Retinal pigment epithelial cell (primary cell): ENCODE measurements at regions not wholly inside any gene's neighbourhood (a gene's known extent, or its start where the extent isn't known, plus 50 kb on each side); places are given as distances from the start of the nearest gene placed in this dataset.

Experiments
- DNase-seq: peaks from one replicate; pipeline ENCODE4 v3.0.0-alpha.2; 2010; ENCODE audit warnings: low read depth
- H3K4me3 ChIP-seq: 2 replicates; pipeline ENCODE4 v1.5.1; 2011; ENCODE audit warnings: mild to moderate bottlenecking, low read length, control low read depth, moderate library complexity
- TF ChIP-seq, protein P1 (sequence below): conservative IDR thresholded peaks from 2 replicates; pipeline ENCODE4 v1.5.1; 2011; ENCODE audit warnings: low read depth, low read length, control low read depth, inconsistent platforms

DNA sequence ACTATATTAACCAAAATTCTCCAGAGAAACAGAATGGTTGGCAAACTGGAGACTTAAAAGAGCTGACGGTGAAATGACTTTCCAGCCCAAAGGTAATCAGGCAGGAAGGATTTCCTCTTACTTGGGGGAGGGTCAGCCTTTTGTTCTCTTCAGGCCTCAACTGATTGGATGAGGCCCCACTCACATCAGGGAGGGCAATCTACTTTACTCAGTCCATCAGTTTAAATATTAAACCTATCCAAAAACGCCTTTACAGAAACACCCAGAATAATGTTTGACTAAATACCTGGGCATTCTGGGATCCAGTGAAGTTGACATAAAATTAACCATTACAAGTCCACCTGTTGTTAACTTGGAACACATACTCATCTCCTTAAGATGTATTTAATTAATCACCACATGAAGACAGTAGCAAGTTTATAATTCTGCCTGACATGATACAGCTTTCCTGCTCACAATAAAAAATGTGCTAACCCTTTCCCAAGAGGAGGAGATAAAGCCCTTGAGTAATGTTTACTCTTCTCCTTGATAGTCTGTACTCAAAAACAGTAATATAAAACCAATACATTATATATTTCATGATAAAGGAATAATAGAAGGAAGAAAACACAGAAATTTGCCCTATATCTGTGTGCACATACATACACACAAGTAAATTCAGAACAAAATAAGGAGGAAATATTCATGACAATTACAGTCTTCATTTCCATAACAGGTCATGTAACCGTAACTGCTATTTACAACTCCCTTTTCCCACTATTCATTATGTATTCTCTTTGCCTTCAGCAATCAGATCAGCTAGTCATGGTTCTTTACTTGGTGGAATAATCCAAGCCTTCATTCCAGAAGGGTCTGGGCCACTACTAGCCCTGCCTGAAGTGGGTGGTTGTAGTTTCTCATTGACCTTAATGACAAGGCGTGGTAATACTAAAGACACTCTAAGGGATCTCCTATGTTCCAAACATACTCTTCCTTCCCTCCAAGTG lies 107.5 kb upstream of the RUNX1 start:
- no peak for DNase-seq
- TF ChIP-seq, protein P1, sequence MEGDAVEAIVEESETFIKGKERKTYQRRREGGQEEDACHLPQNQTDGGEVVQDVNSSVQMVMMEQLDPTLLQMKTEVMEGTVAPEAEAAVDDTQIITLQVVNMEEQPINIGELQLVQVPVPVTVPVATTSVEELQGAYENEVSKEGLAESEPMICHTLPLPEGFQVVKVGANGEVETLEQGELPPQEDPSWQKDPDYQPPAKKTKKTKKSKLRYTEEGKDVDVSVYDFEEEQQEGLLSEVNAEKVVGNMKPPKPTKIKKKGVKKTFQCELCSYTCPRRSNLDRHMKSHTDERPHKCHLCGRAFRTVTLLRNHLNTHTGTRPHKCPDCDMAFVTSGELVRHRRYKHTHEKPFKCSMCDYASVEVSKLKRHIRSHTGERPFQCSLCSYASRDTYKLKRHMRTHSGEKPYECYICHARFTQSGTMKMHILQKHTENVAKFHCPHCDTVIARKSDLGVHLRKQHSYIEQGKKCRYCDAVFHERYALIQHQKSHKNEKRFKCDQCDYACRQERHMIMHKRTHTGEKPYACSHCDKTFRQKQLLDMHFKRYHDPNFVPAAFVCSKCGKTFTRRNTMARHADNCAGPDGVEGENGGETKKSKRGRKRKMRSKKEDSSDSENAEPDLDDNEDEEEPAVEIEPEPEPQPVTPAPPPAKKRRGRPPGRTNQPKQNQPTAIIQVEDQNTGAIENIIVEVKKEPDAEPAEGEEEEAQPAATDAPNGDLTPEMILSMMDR, result no peak
- no peak overlapping the region for H3K4me3 ChIP-seq

DNA sequence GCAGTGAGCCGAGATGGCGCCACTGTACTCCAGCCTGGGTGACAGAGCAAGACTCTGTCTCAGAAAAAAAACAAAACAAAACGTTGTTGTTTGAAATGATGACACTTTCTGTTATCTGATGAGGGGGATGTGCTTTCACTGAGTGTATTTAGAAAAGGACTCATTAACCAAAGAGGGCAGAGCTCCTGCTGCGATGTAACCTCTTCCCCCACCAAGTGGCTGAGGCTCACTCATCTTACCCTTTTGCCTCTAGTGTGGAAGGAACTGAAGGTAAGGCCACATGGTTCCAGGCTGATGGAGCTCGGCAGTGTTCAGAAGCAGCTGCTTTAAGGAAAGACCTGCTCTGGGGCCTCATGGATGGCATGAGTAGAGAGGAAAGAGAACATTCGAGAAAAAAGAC lies 105.7 kb upstream of the RUNX1 start:
- TF ChIP-seq, protein P1, result no peak
- no peak for DNase-seq

DNA sequence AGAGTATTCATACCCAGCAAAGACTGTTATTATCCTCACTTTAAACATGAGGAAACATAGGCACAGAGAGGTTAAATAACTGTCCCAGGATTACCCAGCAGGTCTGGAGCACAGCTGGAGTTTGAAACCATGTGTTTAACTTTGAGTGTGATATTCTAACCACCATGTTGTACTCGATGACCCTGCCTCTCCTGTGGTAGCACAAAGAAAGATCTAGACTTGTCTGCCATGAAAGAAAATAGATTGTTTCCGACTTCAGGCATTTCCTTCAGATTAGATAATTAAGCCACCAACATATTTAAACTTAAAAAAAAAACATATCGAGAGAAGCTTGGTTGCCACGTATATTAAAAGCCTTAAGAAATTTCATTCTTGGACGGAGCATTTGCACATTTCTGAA lies 104.6 kb upstream of the RUNX1 start:
- TF ChIP-seq, protein P1, result no peak
- no peak overlapping the region for H3K4me3 ChIP-seq
- no peak for DNase-seq

More for the DNA sequence above, 105.7 kb upstream of the RUNX1 start:
- H3K4me3 ChIP-seq, result no peak overlapping the region

DNA sequence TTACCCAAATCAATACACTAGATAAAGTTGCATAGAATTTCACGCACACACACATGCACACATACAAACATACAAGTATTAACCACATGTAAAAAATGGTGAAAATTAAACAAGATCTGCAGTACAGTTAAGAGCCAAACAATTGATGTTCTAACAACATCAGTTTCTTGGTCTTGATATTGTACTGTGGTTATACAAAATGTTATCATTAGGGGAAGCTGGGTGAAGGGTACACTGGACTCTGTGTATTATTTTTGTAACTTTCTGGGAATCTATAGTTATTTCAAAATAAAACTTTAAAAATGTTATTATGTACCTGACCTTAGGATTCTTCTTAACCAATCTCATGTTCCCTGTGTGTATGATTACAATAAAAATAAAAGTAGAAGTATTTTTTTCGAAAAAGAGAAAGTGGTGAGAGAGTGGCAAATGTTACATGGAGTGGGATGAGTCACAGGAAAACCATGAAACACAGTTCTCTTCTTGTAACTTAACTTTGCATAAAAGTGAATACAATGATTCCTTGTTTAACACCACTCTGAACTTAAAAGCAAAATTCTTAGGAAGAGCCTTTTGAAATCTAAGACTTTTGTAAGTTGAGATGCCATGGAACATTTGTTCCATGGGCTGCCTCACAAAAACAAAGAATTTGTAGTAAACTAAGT lies 101.6 kb upstream of the RUNX1 start:
- DNase-seq, result peak; percentile 56
- TF ChIP-seq, protein P1, result no peak
- no peak overlapping the region for H3K4me3 ChIP-seq

DNA sequence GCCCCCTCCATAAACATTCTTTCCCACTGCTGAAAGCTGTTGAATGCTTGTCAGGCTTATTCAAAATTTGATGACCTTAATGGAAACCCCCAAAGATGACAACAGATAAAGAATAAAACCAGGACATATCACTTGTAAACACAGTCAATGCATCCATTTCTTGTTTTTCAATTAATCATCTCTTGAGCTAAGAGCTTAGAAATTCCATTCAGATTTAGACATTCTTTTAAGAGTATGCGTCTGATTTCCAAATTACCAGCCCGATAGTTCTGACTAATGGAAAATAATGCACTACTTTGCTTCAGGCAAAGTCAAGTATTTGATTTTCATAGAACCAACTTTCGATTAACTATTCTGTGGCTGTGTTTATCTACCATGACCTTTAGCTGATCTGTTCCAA lies 100.6 kb upstream of the RUNX1 start:
- no peak overlapping the region for H3K4me3 ChIP-seq
- peak; percentile 54 for DNase-seq
- TF ChIP-seq, protein P1, result no peak

DNA sequence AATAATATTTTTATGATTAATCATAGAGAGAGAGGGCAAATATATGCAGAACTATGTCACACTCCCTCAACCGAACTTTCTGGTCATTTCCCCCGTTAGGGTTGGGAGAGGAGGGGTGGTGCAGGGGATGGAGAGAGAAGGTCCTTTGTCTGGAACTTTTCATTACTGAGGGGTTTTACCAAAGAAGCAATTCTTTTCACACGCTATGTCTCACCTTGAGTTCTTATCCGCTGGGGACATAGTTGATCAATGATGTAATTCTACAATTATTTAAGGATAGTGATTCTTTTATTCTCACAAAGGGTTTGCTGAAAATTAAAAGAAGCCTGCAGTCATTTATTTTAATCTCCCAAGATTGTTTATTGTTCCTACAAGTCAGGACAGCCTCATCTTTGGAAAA lies 98.3 kb upstream of the RUNX1 start:
- H3K4me3 ChIP-seq, result no peak overlapping the region
- TF ChIP-seq, protein P1, result no peak
- DNase-seq, result no peak
